Trophoblast cell (in vitro differentiated cells and primary cell): ENCODE measurements at regions not wholly inside any gene's neighbourhood (a gene's known extent, or its start where the extent isn't known, plus 50 kb on each side); places are given as distances from the start of the nearest gene placed in this dataset.

Experiments used
- DNase-seq, 2 donors: peaks; one replicate each; pipeline ENCODE4 v3.0.0-alpha.2; 2016
- H2AFZ ChIP-seq: 2 replicates; pipeline ENCODE4 v1.6.1; 2013; ENCODE audit warnings: low read length, moderate library complexity, mild to moderate bottlenecking; ENCODE audit not compliant: insufficient read depth, poor library complexity
- H2AK5ac ChIP-seq: 2 replicates; pipeline ENCODE4 v1.6.1; 2013; ENCODE audit warnings: mild to moderate bottlenecking, low read length
- H2BK120ac ChIP-seq: 2 replicates; pipeline ENCODE4 v1.6.1; 2013; ENCODE audit warnings: low read length, mild to moderate bottlenecking, moderate library complexity; ENCODE audit not compliant: insufficient read depth, poor library complexity
- H2BK12ac ChIP-seq: 2 replicates; pipeline ENCODE4 v1.6.1; 2013; ENCODE audit warnings: mild to moderate bottlenecking, low read length, moderate library complexity
- H2BK5ac ChIP-seq: 2 replicates; pipeline ENCODE4 v1.6.1; 2013; ENCODE audit warnings: low read length, low read depth, moderate library complexity, mild to moderate bottlenecking; ENCODE audit not compliant: poor library complexity
- H3K14ac ChIP-seq: 2 replicates; pipeline ENCODE4 v1.6.1; 2013; ENCODE audit warnings: mild to moderate bottlenecking, low read length
- H3K18ac ChIP-seq: 2 replicates; pipeline ENCODE4 v1.6.1; 2013; ENCODE audit warnings: mild to moderate bottlenecking, low read length
- H3K23ac ChIP-seq: 2 replicates; pipeline ENCODE4 v1.6.1; 2013; ENCODE audit warnings: low read length
- H3K27ac ChIP-seq: 2 replicates; pipeline ENCODE4 v1.5.1; 2013; ENCODE audit warnings: low read depth, mild to moderate bottlenecking, inconsistent platforms, low read length, moderate library complexity
- H3K27me3 ChIP-seq: 2 replicates; pipeline ENCODE4 v1.6.1; 2013; ENCODE audit warnings: inconsistent platforms, mild to moderate bottlenecking, low read length, moderate library complexity; ENCODE audit not compliant: insufficient read depth
- H3K36me3 ChIP-seq, 2 experiments: 1 replicate in 1 of 2; 2 replicates in 1 of 2; pipeline ENCODE4 v1.6.1; 2013; ENCODE audit warnings: low read length in 2 of 2, mild to moderate bottlenecking in 2 of 2, moderate library complexity in 1 of 2; ENCODE audit not compliant: insufficient read depth in 2 of 2, control insufficient read depth in 1 of 2
- H3K4ac ChIP-seq: 2 replicates; pipeline ENCODE4 v1.6.1; 2013; ENCODE audit warnings: low read depth, mild to moderate bottlenecking, low read length, moderate library complexity
- H3K4me1 ChIP-seq, 2 experiments: 1 replicate in 1 of 2; 2 replicates in 1 of 2; pipeline ENCODE4 v1.6.1; 2013; ENCODE audit warnings: low read length in 2 of 2, mild to moderate bottlenecking in 2 of 2, moderate library complexity in 1 of 2; ENCODE audit not compliant: insufficient read depth in 2 of 2, control insufficient read depth in 1 of 2
- H3K4me2 ChIP-seq: 2 replicates; pipeline ENCODE4 v1.6.1; 2013; ENCODE audit warnings: inconsistent platforms, mild to moderate bottlenecking, low read length, moderate library complexity
- H3K4me3 ChIP-seq: 2 replicates; pipeline ENCODE4 v1.5.1; 2013; ENCODE audit warnings: mild to moderate bottlenecking, low read depth, low read length, inconsistent platforms
- H3K79me1 ChIP-seq: one replicate; pipeline ENCODE4 v1.6.1; 2013; ENCODE audit warnings: low read length
- H3K79me2 ChIP-seq: 2 replicates; pipeline ENCODE4 v1.6.1; 2013; ENCODE audit warnings: low read length, mild to moderate bottlenecking; ENCODE audit not compliant: control insufficient read depth, insufficient read depth, poor library complexity
- H3K9ac ChIP-seq: 2 replicates; pipeline ENCODE4 v1.6.1; 2013; ENCODE audit warnings: mild to moderate bottlenecking, low read length
- H3K9me3 ChIP-seq: 2 replicates; pipeline ENCODE4 v1.6.1; 2013; ENCODE audit warnings: low read depth, mild to moderate bottlenecking, control low read depth, inconsistent platforms, low read length; ENCODE audit not compliant: insufficient read depth
- H4K12ac ChIP-seq: 2 replicates; pipeline ENCODE4 v1.6.1; 2013; ENCODE audit warnings: low read depth, mild to moderate bottlenecking, low read length, moderate library complexity
- H4K8ac ChIP-seq: 2 replicates; pipeline ENCODE4 v1.6.1; 2013; ENCODE audit warnings: low read depth, mild to moderate bottlenecking, low read length, moderate library complexity
- H4K91ac ChIP-seq: one replicate; pipeline ENCODE4 v1.6.1; 2013; ENCODE audit warnings: low read depth, mild to moderate bottlenecking, low read length, moderate library complexity
- WGBS: extraction: QIAGEN DNeasy Blood & Tissue Kit; methylation state at CpG from one replicate; pipeline ENCODE4 v1.1.7; 2013; ENCODE audit warnings: missing lambda C conversion rate; ENCODE audit not compliant: insufficient read length, insufficient coverage; ENCODE audit errors: extremely low coverage; 5-methylcytosine and 5-hydroxymethylcytosine counted together

GRCh38 chr6:81002126-81002525 is 750.4 kb downstream of the TENT5A start:
- no peaks in the 10 kb centered on the region for H3K36me3 ChIP-seq
- no peak overlapping the region for H2AFZ ChIP-seq
- no peak overlapping the region for H3K4ac ChIP-seq
- no peak overlapping the region for H2BK120ac ChIP-seq
- H3K18ac ChIP-seq, result no peak overlapping the region
- no peak overlapping the region for H2BK5ac ChIP-seq
- H4K91ac ChIP-seq, result no peak overlapping the region
- H3K4me3 ChIP-seq, result no peak overlapping the region
- no peak overlapping the region for H3K9ac ChIP-seq
- no peak overlapping the region for H3K14ac ChIP-seq
- H3K4me1 ChIP-seq, result no peaks in the 10 kb centered on the region
- WGBS, result no CpG with 5 or more reads among the region's 1 CpG
- H4K8ac ChIP-seq, result no peak overlapping the region
- no peak overlapping the region for H3K27ac ChIP-seq
- DNase-seq, result peak in 1 of 2 donors; percentile 11
- no peaks in the 10 kb centered on the region for H3K27me3 ChIP-seq
- H4K12ac ChIP-seq, result no peak overlapping the region
- H3K79me1 ChIP-seq, result no peaks in the 10 kb centered on the region
- no peak overlapping the region for H3K4me2 ChIP-seq
- H2AK5ac ChIP-seq, result no peak overlapping the region
- H3K23ac ChIP-seq, result no peak overlapping the region
- no peak overlapping the region for H2BK12ac ChIP-seq
- H3K9me3 ChIP-seq, result peaks cover 5% of the 10 kb centered on the region
- H3K79me2 ChIP-seq, result no peaks in the 10 kb centered on the region

- Histone ChIP-seq H3K4me2 (no peak overlapping the region), H3K4me3 (no peak overlapping the region), H2AFZ (no peak overlapping the region), H3K23ac (no peak overlapping the region), H3K18ac (no peak overlapping the region), H2BK5ac (no peak overlapping the region), H3K79me1 (no peaks in the 10 kb centered on the region), H2BK12ac (no peak overlapping the region), H3K36me3 (no peaks in the 10 kb centered on the region), H3K9ac (no peak overlapping the region), H2BK120ac (no peak overlapping the region), H3K27me3 (no peaks in the 10 kb centered on the region), H3K79me2 (no peaks in the 10 kb centered on the region), H4K91ac (no peak overlapping the region), H3K27ac (no peak overlapping the region), H3K14ac (no peak overlapping the region), H4K12ac (no peak overlapping the region), H2AK5ac (no peak overlapping the region), H4K8ac (no peak overlapping the region), H3K4ac (no peak overlapping the region), H3K9me3 (no peaks in the 10 kb centered on the region), H3K4me1 (no peaks in the 10 kb centered on the region)
- WGBS, result no CpG with 5 or more reads among the region's 2 CpGs
- DNase-seq, result no peak
Observed at GRCh38 chr6:80991316-80991715, 761.2 kb downstream of the TENT5A start.

GRCh38 chr6:80988892-80989291 is 763.6 kb downstream of the TENT5A start:
- Histone ChIP-seq H2BK12ac (no peak overlapping the region), H2BK120ac (no peak overlapping the region), H3K9ac (no peak overlapping the region), H2AK5ac (no peak overlapping the region), H4K91ac (no peak overlapping the region), H3K79me2 (no peaks in the 10 kb centered on the region), H4K12ac (no peak overlapping the region), H3K4me2 (no peak overlapping the region), H3K79me1 (no peaks in the 10 kb centered on the region), H3K4me3 (no peak overlapping the region), H3K36me3 (no peaks in the 10 kb centered on the region), H3K27ac (no peak overlapping the region), H3K14ac (no peak overlapping the region), H3K4me1 (no peaks in the 10 kb centered on the region), H3K27me3 (no peaks in the 10 kb centered on the region), H2BK5ac (no peak overlapping the region), H2AFZ (no peak overlapping the region), H3K9me3 (no peaks in the 10 kb centered on the region), H3K23ac (no peak overlapping the region), H3K18ac (no peak overlapping the region), H4K8ac (no peak overlapping the region), H3K4ac (no peak overlapping the region)
- WGBS, result no CpG with 5 or more reads among the region's 3 CpGs
- no peak for DNase-seq

GRCh38 chr6:80988286-80988685 is 764.2 kb downstream of the TENT5A start:
- no peaks in the 10 kb centered on the region for H3K79me1 ChIP-seq
- H2BK120ac ChIP-seq, result no peak overlapping the region
- no peak for DNase-seq
- H3K14ac ChIP-seq, result no peak overlapping the region
- no peak overlapping the region for H3K23ac ChIP-seq
- no peak overlapping the region for H3K27ac ChIP-seq
- no CpG with 5 or more reads among the region's 3 CpGs for WGBS
- no peaks in the 10 kb centered on the region for H3K4me1 ChIP-seq
- no peaks in the 10 kb centered on the region for H3K9me3 ChIP-seq
- H3K27me3 ChIP-seq, result no peaks in the 10 kb centered on the region
- no peak overlapping the region for H2BK12ac ChIP-seq
- no peak overlapping the region for H4K8ac ChIP-seq
- H4K91ac ChIP-seq, result no peak overlapping the region
- no peak overlapping the region for H2BK5ac ChIP-seq
- H3K36me3 ChIP-seq, result no peaks in the 10 kb centered on the region
- H3K79me2 ChIP-seq, result no peaks in the 10 kb centered on the region
- H3K9ac ChIP-seq, result no peak overlapping the region
- no peak overlapping the region for H2AFZ ChIP-seq
- no peak overlapping the region for H2AK5ac ChIP-seq
- H3K4ac ChIP-seq, result no peak overlapping the region
- H3K18ac ChIP-seq, result no peak overlapping the region
- H3K4me3 ChIP-seq, result no peak overlapping the region
- no peak overlapping the region for H3K4me2 ChIP-seq
- no peak overlapping the region for H4K12ac ChIP-seq
